Esophagus (tissue), 2 donors: ENCODE measurements at regions not wholly inside any gene's neighbourhood (a gene's known extent, or its start where the extent isn't known, plus 50 kb on each side); places are given as distances from the start of the nearest gene placed in this dataset.

Experiments
- H3K27ac ChIP-seq, 2 donors: one replicate each; pipeline ENCODE4 v1.5.1; 2013; ENCODE audit warnings: low read depth in 2 of 2, mild to moderate bottlenecking in 2 of 2, inconsistent platforms in 1 of 2, low read length in 1 of 2, moderate library complexity in 1 of 2
- H3K27me3 ChIP-seq, 2 donors: one replicate each; pipeline ENCODE4 v1.6.1; 2013; ENCODE audit warnings: low read length in 2 of 2, control low read depth in 1 of 2, mild to moderate bottlenecking in 1 of 2; ENCODE audit not compliant: insufficient read depth in 2 of 2, control insufficient read depth in 1 of 2
- H3K36me3 ChIP-seq, 2 donors: one replicate each; pipeline ENCODE4 v1.6.1; 2013; ENCODE audit warnings: low read length in 1 of 2; ENCODE audit not compliant: control insufficient read depth in 2 of 2, insufficient read depth in 2 of 2
- H3K4me1 ChIP-seq, 2 donors: one replicate each; pipeline ENCODE4 v1.6.1; 2013; ENCODE audit warnings: low read length in 1 of 2; ENCODE audit not compliant: control insufficient read depth in 2 of 2, insufficient read depth in 2 of 2
- H3K4me3 ChIP-seq, 2 donors: one replicate each; pipeline ENCODE4 v1.5.1; 2013; ENCODE audit warnings: low read length in 2 of 2, mild to moderate bottlenecking in 2 of 2, low read depth in 1 of 2, moderate library complexity in 1 of 2
- H3K9me3 ChIP-seq, 2 donors: one replicate each; pipeline ENCODE4 v1.6.1; 2013; ENCODE audit warnings: mild to moderate bottlenecking in 2 of 2, low read depth in 1 of 2, low read length in 1 of 2, moderate library complexity in 1 of 2; ENCODE audit not compliant: control insufficient read depth in 2 of 2, insufficient read depth in 1 of 2
- WGBS, 2 donors: extraction: QIAGEN DNeasy Blood & Tissue Kit; methylation state at CpG; one replicate each; pipeline ENCODE4 v1.1.7; 2013; 5-methylcytosine and 5-hydroxymethylcytosine counted together
- donor health status: healthy with polysubstance abuse.
- donor health status: Bipolar disorder and iron deficiency.

DNA sequence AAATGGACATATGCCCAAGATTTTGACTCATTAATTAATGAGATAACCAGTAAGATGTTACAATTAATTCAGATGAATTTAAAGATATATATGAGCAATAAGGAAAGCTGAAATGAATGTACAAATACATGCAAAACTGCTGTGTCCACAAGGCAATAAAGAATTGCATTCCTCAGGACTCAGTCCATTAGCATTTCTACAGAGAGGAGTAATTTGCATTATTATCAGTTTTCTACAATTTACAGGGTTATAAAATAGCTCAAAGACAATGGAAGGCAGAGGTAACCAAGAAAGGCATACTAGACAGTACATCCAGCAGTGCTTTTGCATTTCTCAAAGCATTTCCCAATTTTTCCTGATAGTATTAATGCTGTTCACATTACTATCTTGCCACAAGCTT, 377.1 kb upstream of the GOLIM4 start:
- no peaks in the 10 kb centered on the region for H3K27me3 ChIP-seq
- H3K4me3 ChIP-seq = no peak overlapping the region
- no peak overlapping the region for H3K27ac ChIP-seq
- H3K36me3 ChIP-seq = no peaks in the 10 kb centered on the region
- no peaks in the 10 kb centered on the region for H3K9me3 ChIP-seq
- no peaks in the 10 kb centered on the region for H3K4me1 ChIP-seq

- 68 to 72% methylated on average over 4 of the region's 4 CpGs for WGBS, 2 donors
- H3K27ac ChIP-seq = no peak overlapping the region
- H3K4me1 ChIP-seq = no peaks in the 10 kb centered on the region
- H3K27me3 ChIP-seq = no peaks in the 10 kb centered on the region
- H3K9me3 ChIP-seq = no peaks in the 10 kb centered on the region
- no peak overlapping the region for H3K4me3 ChIP-seq
- H3K36me3 ChIP-seq = no peaks in the 10 kb centered on the region
Measured at GRCh38 chr3:168470380-168470779, 374.7 kb upstream of the GOLIM4 start.

DNA sequence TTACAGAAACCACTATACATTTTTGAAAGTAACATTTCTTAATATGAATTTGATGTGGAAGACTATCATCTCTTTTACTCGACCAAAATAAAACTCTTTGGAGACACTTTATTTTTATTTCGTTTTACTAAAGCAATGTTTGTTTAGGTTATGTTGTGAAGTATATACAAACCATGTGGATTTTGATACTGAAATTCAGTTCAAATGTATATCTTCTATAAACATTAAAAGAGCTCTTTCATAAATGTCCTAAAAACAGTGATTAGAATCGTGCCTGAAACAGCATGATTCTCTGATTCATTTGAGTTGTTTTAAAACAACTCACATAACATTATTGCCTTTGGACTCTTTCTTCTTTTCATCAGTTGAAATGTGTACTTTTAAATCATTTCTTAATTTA, 373.7 kb upstream of the GOLIM4 start:
- no peaks in the 10 kb centered on the region for H3K9me3 ChIP-seq
- H3K27me3 ChIP-seq = no peaks in the 10 kb centered on the region
- H3K4me1 ChIP-seq = no peaks in the 10 kb centered on the region
- no peak overlapping the region for H3K27ac ChIP-seq
- 44 to 57% methylated on average over 3 of the region's 3 CpGs for WGBS, 2 donors
- no peaks in the 10 kb centered on the region for H3K36me3 ChIP-seq
- H3K4me3 ChIP-seq = no peak overlapping the region

- no peak overlapping the region for H3K4me3 ChIP-seq
- H3K4me1 ChIP-seq = no peaks in the 10 kb centered on the region
- H3K27me3 ChIP-seq = no peaks in the 10 kb centered on the region
- 46 to 61% methylated on average over 6 of the region's 6 CpGs for WGBS, 2 donors
- H3K27ac ChIP-seq = no peak overlapping the region
- H3K36me3 ChIP-seq = no peaks in the 10 kb centered on the region
- no peaks in the 10 kb centered on the region for H3K9me3 ChIP-seq
Measured at GRCh38 chr3:168467115-168467714, 371.5 kb upstream of the GOLIM4 start.

GRCh38 chr3:168461793-168462192, 366.1 kb upstream of the GOLIM4 start:
- H3K36me3 ChIP-seq = no peaks in the 10 kb centered on the region
- H3K9me3 ChIP-seq = no peaks in the 10 kb centered on the region
- no peaks in the 10 kb centered on the region for H3K4me1 ChIP-seq
- no peak overlapping the region for H3K4me3 ChIP-seq
- no peak overlapping the region for H3K27ac ChIP-seq
- H3K27me3 ChIP-seq = no peaks in the 10 kb centered on the region

DNA sequence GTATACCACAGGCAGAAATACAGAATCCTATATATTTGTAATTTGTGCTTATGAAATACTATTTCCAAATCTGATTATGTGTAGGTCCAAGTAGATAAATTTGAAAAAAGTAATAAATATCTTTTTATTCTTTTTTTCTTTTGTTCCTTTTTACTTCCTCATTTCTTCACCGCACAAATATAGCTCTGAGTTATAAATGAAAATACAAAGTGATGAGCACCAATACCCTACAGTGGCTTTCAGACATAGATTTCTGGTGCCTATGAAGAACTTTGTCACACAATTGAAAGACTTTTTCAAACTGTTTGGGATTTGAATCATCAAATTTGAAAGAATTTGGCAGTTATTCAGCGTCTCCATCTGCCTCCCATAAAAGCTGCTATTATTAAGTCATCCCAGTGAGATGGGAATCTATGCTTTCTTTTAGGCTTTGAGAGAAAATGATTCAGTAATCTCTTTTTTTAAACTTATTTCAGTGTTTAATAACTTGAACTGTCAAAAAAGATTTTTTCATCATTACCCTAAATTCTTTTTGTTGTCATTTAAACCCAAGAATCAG, 363.6 kb upstream of the GOLIM4 start:
- WGBS, 2 donors = 37 to 69% methylated on average over 2 of the region's 2 CpGs

GRCh38 chr3:168457954-168458539, 362.3 kb upstream of the GOLIM4 start:
- Histone ChIP-seq H3K4me1 (no peaks in the 10 kb centered on the region), H3K4me3 (no peak overlapping the region), H3K27me3 (no peaks in the 10 kb centered on the region), H3K9me3 (peaks cover 0 to 3% of the 10 kb centered on the region in 2 donors), H3K27ac (no peak overlapping the region), H3K36me3 (no peaks in the 10 kb centered on the region)
- 54 to 60% methylated on average over 4 of the region's 4 CpGs for WGBS, 2 donors

More for the DNA sequence above, 363.6 kb upstream of the GOLIM4 start:
- H3K36me3 ChIP-seq = no peaks in the 10 kb centered on the region
- no peak overlapping the region for H3K4me3 ChIP-seq
- no peaks in the 10 kb centered on the region for H3K4me1 ChIP-seq
- H3K9me3 ChIP-seq = peaks cover 0 to 3% of the 10 kb centered on the region in 2 donors
- no peak overlapping the region for H3K27ac ChIP-seq
- H3K27me3 ChIP-seq = no peaks in the 10 kb centered on the region

DNA sequence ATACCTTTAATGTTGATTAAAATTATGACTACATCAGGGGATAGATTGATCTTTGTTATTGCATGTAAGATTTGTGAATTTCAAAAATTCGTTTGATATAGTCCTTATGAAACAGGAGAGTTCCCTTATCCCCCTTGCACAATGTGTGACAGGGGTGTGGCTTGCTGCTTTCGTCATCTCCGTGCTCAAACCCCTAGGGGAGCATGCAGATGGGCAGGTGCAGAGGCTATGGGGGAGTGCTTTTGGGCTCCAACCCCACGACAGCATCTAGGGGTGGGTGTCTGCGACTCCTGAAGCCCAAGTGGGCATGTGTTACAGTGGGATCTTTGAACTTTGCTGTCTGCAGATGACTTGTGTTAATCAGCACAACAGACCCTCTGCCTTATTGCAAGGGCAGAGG, 360.1 kb upstream of the GOLIM4 start:
- Histone ChIP-seq H3K4me1 (no peaks in the 10 kb centered on the region), H3K4me3 (no peak overlapping the region), H3K27ac (no peak overlapping the region), H3K36me3 (no peaks in the 10 kb centered on the region), H3K27me3 (no peaks in the 10 kb centered on the region), H3K9me3 (peaks cover 0 to 3% of the 10 kb centered on the region in 2 donors)
- 61 to 62% methylated on average over 5 of the region's 5 CpGs for WGBS, 2 donors

DNA sequence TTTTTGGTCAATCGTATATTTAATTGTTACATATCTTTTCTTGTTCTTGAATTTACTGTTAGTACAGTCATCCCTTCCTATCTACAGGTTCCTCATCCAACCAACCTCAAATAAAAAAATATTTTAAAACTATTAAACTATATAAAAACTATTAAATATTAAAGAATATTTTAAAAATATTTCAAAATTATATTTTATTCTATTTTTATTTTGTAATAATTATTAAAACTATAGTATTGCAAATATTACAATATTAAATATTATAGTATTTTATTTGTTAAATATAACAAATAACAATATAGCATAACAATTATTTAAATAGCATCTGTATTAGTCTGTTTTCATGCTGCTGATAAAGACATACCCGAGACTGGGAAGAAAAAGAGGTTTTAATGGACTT, 357.9 kb upstream of the GOLIM4 start:
- no peaks in the 10 kb centered on the region for H3K27me3 ChIP-seq
- H3K4me3 ChIP-seq = no peak overlapping the region
- H3K36me3 ChIP-seq = no peaks in the 10 kb centered on the region
- H3K27ac ChIP-seq = no peak overlapping the region
- no peaks in the 10 kb centered on the region for H3K4me1 ChIP-seq
- H3K9me3 ChIP-seq = peaks cover 0 to 3% of the 10 kb centered on the region in 2 donors
- WGBS, 2 donors = 77 to 84% methylated on average over 2 of the region's 2 CpGs

DNA sequence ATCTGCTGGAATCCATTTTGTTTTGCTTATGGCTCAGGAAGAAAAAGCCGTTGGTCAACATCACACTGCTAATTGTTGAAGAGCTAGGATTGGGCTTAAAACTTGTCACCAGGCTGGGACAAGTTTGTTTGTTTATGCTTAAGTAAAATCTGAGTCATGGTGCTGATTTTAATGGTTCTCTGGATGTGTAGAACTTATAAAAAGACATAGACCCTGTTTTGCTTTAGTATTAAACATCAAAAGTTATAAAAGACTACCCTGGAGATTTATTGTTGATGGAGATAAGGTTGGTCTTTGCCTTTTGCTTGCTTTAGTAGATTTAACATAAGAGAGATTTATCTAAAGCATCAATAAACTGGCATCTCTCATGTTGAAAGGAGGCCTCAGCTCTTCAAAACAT, 348.2 kb upstream of the GOLIM4 start:
- Histone ChIP-seq H3K27ac (no peak overlapping the region), H3K9me3 (no peaks in the 10 kb centered on the region), H3K27me3 (no peaks in the 10 kb centered on the region), H3K4me1 (no peaks in the 10 kb centered on the region), H3K4me3 (no peak overlapping the region), H3K36me3 (no peaks in the 10 kb centered on the region)
- 43 to 58% methylated on average over 1 of the region's 1 CpG for WGBS, 2 donors
